ENCODE measurements at regions not wholly inside any gene's neighbourhood (a gene's known extent, or its start where the extent isn't known, plus 50 kb on each side); places are given as distances from the start of the nearest gene placed in this dataset.
"Not testable (repeated sequence)": the region's sequence is repeated elsewhere in the genome, so short reads cannot be mapped to it uniquely, and the experiment has no call there.

DNA sequence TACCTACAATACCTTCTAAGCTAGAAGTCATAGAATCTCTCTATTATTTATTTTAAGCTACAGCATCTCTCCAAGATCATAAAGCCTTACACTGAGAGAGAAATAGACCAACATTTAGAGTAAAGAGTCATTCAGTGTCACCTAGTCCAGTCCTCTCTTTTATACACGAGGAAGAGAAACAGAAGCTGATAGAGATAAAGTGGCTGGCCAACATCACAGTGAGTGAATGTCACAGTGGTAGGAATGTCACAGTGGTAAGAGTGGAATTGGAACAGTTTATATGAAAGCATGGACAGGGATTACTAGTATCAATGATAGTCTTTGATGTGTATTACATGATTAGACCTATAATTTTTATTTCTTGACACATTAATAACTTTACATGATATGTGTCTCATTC, 307.8 kb upstream of the NBPF12 start:
- H3K27ac ChIP-seq = not testable (repeated sequence)

DNA sequence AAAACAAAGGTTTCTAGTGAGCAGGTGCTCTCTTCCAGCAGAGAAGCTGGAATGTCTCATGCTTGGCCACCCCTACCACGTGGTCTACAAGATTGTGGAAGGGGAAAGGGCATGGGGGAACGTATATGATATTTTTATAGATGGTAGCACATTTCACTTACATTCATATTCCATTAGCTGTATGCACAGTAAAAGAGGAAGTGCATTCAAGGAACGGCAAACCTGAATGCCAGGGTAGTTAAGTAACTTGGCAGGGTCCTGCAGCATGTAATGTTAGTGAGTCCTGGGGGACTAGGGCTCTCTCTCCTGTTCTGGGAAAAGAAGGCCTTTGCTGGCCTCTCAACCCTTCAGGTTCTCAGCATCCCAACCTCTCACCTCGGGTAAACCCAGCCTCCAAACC, 319.5 kb upstream of the NBPF12 start:
- not testable (repeated sequence) for H3K27ac ChIP-seq

- H3K27ac ChIP-seq = not testable (repeated sequence)
These were observed 333.4 kb upstream of the NBPF12 start for GRCh38 chr1:146604681-146605080.

DNA sequence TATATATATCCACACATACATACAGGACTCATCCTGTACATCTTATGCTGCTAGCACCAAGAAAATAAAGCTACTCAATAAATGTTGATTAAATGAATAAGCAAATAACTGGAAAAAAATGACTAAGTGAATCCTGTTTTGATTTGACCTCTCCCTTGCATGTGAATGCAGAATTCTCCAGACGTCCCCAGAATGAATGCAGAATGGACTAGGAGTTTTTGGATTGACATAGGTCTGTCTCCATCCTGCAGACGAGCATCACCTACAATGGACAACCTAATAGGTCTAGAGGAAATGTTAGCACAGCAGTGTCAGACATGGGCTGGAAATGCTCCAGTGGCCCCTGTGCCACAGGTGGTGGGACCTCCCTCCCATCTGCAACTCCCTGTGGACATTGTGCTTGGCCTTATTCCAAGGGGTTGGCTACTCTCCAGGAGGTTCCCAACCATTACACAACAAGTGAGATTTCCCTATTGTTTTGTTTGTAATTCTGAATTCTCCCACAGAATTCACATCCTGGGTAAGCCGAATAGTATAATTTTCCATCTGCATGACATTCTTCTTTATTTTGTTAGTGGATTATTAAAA, 337.3 kb upstream of the NBPF12 start:
- H3K27ac ChIP-seq = not testable (repeated sequence)

DNA sequence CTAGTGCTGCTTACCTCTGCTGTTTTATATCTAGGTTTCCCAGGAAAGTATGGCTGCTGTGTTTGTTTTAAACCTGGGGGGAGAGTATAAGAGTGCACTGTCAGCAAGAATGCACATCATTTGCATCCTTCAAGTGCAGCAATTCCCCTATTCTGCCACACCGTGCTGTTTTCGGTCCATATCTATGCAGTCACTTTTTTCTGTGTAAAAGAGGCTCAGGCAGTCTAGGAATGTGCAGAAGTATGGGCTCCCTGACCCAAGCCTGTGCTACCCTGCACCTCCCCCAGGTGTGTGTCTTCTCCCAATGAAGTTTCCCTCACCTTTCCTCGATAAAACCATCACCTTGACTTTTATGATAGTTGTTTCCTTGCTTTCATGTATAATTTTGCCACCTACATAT, 338.2 kb upstream of the NBPF12 start:
- H3K27ac ChIP-seq = not testable (repeated sequence)

DNA sequence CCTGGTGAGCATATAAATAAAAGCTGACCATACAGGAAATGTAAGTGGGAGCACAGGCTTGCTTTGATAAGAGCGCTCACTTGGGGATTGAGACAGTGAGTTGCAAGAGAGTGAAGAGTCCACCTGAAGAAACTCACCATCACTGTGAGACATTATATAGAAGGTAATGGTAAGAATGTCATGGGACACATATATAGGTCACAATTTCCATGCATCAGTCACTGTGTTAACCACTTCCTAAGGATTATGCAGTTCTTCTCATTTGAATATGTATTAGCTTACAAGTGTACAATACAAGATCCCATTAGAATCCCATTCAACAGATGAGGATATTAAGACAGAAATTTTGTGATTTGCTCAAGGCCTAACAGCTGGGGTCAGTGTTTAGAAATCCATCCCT, 352.4 kb upstream of the NOTCH2NLA start:
- not testable (repeated sequence) for H3K27ac ChIP-seq

- not testable (repeated sequence) for H3K27ac ChIP-seq
These were observed 338.7 kb upstream of the NOTCH2NLA start for GRCh38 chr1:146567541-146567940.

GRCh38 chr1:146558032-146558431, 329.2 kb upstream of the NOTCH2NLA start:
- not testable (repeated sequence) for H3K27ac ChIP-seq

GRCh38 chr1:146556405-146556804, 327.6 kb upstream of the NOTCH2NLA start:
- H3K27ac ChIP-seq = not testable (repeated sequence)

DNA sequence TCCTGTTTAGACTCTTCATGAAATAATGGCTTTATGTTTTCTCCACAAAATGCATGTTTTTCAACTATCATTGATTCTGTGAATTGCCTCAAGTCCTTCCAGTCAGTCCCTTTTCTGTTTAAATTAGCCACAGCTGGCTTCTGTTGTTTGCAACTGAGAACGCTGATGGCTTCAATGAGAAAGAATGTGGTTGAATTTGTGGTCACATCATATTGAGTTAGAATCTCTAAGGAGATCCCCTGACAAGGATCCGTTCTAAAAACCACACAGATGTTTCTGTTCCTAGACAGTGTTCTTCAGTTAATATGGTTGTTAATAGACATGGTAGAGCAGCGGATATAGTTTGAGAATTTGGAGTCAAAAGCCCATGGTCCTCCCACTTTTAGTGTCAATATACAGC, 323.6 kb upstream of the NOTCH2NLA start:
- H3K27ac ChIP-seq = not testable (repeated sequence)

GRCh38 chr1:146548684-146549083, 319.9 kb upstream of the NOTCH2NLA start:
- not testable (repeated sequence) for H3K27ac ChIP-seq

DNA sequence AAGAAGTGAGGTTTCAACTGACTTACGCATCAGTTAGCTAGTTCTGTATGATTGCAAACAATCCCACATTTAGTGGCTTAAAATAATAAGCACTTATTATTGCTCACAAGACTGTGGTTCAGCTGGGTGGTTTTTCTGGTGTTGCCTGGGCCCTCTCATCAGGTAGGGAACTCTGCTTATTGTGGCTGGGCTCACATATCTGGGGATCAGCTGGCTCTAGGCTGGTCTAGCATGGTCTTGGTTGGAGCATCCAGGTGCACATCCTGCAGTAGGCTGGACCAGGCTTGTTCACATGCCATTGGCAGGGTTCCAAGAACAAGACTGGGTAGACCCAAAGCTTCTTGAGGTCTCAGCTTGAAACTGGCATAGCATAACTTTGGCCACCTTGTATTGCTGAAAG, 317.4 kb upstream of the NOTCH2NLA start:
- H3K27ac ChIP-seq = not testable (repeated sequence)

DNA sequence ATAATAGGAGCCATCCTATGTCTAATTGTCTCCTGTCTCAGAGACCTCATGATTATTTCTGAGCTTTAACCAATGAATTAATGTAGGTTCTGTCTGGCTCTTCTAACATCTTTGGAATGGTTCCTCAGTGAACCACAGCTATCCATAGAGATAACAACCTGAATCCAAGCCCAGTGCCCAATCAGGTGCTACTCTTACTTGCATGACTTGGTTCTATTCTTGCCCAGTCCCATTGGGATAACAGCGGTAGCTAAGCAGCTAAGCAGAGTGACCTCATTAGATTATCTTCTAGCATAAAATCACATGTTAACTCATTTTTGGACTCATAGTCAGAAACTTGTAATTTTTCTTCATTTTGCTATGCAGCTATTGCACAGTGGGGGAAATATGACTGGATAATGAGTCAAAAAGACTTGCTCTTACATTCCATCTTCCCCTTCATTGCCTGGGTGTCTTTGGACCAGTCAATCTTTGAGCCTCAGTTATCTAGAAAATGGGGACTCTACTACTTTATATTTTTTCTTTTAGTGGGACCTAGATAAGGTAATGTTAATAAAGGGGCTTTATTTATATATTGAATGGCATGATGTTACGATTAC, 309.1 kb upstream of the NOTCH2NLA start:
- not testable (repeated sequence) for H3K27ac ChIP-seq

GRCh38 chr1:146536028-146536427, 307.2 kb upstream of the NOTCH2NLA start:
- not testable (repeated sequence) for H3K27ac ChIP-seq

- H3K27ac ChIP-seq = not testable (repeated sequence)
These were observed 306.8 kb upstream of the NOTCH2NLA start for GRCh38 chr1:146535575-146535974.

DNA sequence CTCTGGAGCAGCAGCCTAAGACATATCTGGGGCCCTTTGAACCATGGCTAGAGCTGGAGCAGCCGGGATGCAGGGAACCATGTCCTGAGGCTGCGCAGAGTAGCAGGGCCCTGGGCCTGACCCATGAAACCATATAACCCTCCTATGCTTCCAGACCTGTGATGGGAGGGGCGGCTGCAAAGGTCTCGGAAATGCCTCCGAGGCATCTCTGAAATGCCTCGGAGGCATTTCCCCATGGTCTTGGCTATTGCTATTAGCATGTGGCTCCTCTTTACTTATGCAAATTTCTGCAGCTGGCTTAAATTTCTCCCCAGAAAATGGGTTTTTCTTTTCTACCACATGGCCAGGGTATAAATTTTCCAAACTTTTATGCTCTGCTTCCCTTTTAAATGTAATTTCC, 302.1 kb upstream of the NOTCH2NLA start:
- not testable (repeated sequence) for H3K27ac ChIP-seq

DNA sequence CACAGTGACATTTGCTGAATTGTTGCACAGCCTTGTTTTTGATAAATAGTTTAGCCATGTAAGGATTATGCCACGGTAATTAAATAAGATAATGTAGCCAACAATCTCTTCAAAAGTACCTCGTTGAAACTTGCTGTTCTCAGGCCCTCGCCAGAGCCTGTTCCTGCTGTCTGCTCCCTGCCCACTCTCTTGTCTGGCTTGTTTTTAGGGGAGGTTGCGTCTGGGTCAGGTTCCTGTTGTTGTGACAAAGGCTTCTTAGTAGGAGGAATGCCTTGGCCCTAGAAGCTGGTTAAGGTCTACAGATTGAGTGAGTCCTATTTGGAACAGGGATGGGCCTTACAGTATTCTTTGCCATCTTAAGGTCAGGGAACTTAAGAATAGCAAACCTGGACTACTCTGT, 294.0 kb upstream of the NOTCH2NLA start:
- H3K27ac ChIP-seq = not testable (repeated sequence)

DNA sequence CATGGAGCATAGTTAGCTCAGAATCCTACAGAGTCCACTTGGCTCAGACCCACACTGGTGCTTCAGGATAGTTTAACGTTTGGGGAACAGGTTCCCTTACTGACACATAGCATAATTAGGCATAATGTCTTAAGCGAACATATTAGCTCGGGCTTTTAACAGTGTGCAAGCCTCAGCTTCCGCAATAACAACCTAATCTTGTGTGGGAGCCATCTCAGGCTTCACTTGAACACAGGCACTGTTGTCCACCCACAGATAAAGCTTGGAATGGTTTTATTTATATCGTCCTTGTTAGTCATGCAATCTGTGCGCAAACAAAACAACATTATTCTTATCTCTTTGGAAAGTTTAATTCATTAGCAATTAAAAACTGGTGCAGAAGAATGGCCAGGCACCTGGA, 293.5 kb upstream of the NOTCH2NLA start:
- H3K27ac ChIP-seq = not testable (repeated sequence)

- not testable (repeated sequence) for H3K27ac ChIP-seq
These were observed 293.0 kb upstream of the NOTCH2NLA start for GRCh38 chr1:146521804-146522203.

GRCh38 chr1:146513754-146514153, 284.9 kb upstream of the NOTCH2NLA start:
- not testable (repeated sequence) for H3K27ac ChIP-seq

DNA sequence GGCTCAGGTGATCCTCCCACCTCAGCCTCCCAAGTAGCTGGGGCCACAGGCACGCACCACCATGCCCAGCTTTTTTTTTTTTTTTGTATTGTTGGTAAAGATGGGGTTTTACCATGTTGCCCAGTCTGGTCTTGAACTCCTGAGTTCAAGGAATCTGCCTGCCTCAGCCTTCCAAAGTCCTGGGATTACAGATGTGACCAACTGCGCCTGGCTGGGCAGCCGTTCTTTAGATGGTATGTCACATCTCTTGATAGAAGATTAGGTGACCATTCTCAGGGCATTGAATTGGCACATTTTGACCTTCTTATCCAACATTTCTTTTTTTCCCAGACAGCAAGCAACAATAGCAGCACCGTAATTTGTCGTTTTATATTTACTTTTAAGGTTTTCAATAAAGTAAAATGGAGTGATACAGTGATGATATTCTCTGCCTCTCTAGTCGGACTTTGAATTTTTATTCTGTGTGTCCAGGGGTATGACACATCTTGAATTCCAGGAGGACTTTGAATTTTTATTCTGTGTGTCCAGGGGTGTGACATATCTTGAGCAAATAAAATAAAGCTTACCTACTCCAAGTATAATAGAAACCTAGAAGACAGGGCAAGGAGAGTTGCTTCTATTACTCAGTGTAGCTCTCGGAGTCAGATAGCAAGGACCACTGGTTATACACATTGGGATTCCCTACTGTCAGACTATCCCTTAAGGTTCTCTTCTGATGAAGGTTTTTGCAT, 282.4 kb upstream of the NOTCH2NLA start:
- not testable (repeated sequence) for H3K27ac ChIP-seq

DNA sequence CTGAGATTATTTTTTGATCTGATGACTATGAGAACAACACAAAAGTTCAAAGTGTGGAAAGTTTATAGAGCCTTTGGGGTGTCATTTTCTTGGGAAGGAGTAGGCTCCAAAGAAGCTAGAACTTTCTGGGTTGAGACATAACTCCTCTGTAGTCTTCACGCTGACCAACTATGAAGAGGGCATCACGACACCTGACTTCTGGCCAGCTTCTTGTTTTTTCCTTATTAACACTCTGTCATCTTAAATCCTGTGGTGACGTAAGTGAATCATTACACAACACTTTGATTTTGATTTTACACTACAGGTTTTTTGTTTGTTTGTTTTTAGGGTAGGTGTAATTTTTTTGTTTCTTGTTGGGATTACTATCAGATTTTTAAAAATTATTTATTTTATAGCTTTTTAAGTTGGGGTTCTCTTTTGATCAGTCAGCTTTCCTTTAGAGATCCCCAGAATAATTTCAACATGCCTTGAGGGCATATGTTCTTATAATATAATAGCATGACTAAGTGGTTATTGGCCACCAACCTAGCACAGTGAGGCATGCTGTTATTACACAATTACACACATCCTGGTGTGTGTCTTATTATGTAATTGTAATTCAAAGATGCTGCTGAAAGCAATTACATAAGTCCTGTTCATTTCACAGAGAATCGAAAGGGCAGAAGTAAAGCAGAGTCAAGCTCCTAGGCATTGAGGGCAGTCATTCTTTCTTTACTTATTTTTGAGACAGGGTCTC, 281.6 kb upstream of the NOTCH2NLA start:
- not testable (repeated sequence) for H3K27ac ChIP-seq

GRCh38 chr1:146504121-146504520, 275.3 kb upstream of the NOTCH2NLA start:
- H3K27ac ChIP-seq = not testable (repeated sequence)
